ENCODE measurements at regions not wholly inside any gene's neighbourhood (a gene's known extent, or its start where the extent isn't known, plus 50 kb on each side); places are given as distances from the start of the nearest gene placed in this dataset.
"Not testable (repeated sequence)": the region's sequence is repeated elsewhere in the genome, so short reads cannot be mapped to it uniquely, and the experiment has no call there.

DNA sequence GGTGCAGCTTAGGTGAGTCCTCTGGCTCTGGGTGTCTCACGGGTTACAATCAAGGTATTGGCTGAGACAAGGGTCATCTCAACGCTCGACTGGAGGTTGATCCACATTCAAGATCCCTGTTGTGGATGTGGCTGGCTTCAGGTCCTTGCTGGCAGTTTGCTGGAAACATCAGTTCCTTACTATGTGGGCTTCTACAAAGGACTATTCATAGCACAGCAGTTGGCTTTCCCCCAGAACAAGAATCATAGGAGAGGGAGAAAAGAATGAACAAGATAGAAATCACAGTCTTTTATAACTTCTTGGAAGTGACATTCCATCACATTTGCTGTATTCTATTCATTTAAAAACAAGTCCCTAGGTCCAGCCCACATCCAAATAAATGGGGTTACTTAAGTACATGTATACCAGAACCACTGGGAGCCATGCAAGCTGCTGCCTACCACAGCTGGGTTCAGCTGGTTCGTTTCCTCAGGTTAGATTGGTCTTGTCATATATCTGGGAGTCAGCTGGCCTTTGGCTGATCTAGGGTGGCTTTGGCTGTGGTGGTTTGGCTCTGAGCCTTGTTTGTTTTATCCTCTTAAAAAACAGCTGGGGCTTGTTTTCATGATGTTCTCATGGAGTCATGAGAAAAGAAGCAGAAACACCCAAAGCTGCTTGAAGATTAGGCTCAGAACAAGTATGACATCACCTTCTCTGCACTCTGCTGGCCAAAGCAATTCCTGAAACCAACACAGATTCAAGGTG lies 433.2 kb upstream of the SPTLC3 start:
- no peaks in the 10 kb centered on the region for H4K20me1 ChIP-seq (ENCODE audit: low read depth, low read length)
- H2AFZ ChIP-seq (ENCODE audit: low read depth, low read length, severe bottlenecking) = no peak overlapping the region
- H3K4me3 ChIP-seq (ENCODE audit: insufficient read depth, low read length, poor library complexity, severe bottlenecking) = no peak overlapping the region
- no peaks in the 10 kb centered on the region for H3K79me2 ChIP-seq (ENCODE audit: insufficient read depth, low read length)
- H3K9ac ChIP-seq (ENCODE audit: low read length) = no peak overlapping the region
- no peak overlapping the region for H3K27ac ChIP-seq (ENCODE audit: low read depth, low read length)
- TF ChIP-seq, protein P1, sequence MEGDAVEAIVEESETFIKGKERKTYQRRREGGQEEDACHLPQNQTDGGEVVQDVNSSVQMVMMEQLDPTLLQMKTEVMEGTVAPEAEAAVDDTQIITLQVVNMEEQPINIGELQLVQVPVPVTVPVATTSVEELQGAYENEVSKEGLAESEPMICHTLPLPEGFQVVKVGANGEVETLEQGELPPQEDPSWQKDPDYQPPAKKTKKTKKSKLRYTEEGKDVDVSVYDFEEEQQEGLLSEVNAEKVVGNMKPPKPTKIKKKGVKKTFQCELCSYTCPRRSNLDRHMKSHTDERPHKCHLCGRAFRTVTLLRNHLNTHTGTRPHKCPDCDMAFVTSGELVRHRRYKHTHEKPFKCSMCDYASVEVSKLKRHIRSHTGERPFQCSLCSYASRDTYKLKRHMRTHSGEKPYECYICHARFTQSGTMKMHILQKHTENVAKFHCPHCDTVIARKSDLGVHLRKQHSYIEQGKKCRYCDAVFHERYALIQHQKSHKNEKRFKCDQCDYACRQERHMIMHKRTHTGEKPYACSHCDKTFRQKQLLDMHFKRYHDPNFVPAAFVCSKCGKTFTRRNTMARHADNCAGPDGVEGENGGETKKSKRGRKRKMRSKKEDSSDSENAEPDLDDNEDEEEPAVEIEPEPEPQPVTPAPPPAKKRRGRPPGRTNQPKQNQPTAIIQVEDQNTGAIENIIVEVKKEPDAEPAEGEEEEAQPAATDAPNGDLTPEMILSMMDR (IDR thresholded peaks at IDR 0.05; ENCODE audit: insufficient read depth, low read length, poor library complexity, severe bottlenecking) = no peak
- TF ChIP-seq EZH2phosphoT487 (conservative IDR thresholded peaks at IDR 0.05; ENCODE audit: low read length) = no peak
- no peaks in the 10 kb centered on the region for H3K9me2 ChIP-seq (replicated peaks; ENCODE audit: insufficient read depth, low read length)
- no peak overlapping the region for H3K4me2 ChIP-seq (ENCODE audit: low read depth, low read length, poor library complexity, severe bottlenecking)
- H3F3A ChIP-seq (ENCODE audit: insufficient read depth) = no peaks in the 10 kb centered on the region
- H3K9me3 ChIP-seq (ENCODE audit: insufficient read depth, low read length) = no peaks in the 10 kb centered on the region
- H3K27me3 ChIP-seq (ENCODE audit: low read length) = no peaks in the 10 kb centered on the region
- H3K36me3 ChIP-seq (ENCODE audit: low read length) = no peaks in the 10 kb centered on the region

DNA sequence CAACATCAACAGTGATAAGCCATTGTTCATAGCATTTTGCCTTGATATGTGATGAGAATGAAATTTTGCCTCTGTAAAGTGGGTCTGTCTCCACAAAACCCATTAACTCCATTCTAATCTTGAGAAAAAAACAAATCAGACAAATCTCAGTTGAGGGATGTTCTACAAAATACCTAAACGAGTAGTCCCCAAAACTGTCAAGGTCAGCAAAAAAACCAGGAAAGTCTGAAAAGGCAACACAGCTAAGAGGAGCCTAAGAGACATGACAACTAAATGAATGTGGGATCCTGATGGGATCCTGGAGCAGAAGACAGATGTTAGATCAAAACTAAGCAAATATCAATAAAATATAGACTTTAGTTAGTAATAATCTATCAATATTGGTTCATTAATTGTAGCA lies 431.6 kb upstream of the SPTLC3 start:
- TF ChIP-seq EZH2phosphoT487 (conservative IDR thresholded peaks at IDR 0.05; ENCODE audit: low read length) = no peak
- TF ChIP-seq, protein P1 (IDR thresholded peaks at IDR 0.05; ENCODE audit: insufficient read depth, low read length, poor library complexity, severe bottlenecking) = no peak
- Histone ChIP-seq H3F3A (ENCODE audit: insufficient read depth) (no peaks in the 10 kb centered on the region), H2AFZ (ENCODE audit: low read depth, low read length, severe bottlenecking) (no peak overlapping the region), H3K79me2 (ENCODE audit: insufficient read depth, low read length) (no peaks in the 10 kb centered on the region), H3K9me3 (ENCODE audit: insufficient read depth, low read length) (no peaks in the 10 kb centered on the region), H3K4me2 (ENCODE audit: low read depth, low read length, poor library complexity, severe bottlenecking) (no peak overlapping the region), H3K9ac (ENCODE audit: low read length) (no peak overlapping the region), H3K4me3 (ENCODE audit: insufficient read depth, low read length, poor library complexity, severe bottlenecking) (no peak overlapping the region), H4K20me1 (ENCODE audit: low read depth, low read length) (no peaks in the 10 kb centered on the region), H3K9me2 (replicated peaks; ENCODE audit: insufficient read depth, low read length) (no peaks in the 10 kb centered on the region), H3K27ac (ENCODE audit: low read depth, low read length) (no peak overlapping the region), H3K27me3 (ENCODE audit: low read length) (no peaks in the 10 kb centered on the region), H3K36me3 (ENCODE audit: low read length) (no peaks in the 10 kb centered on the region)

DNA sequence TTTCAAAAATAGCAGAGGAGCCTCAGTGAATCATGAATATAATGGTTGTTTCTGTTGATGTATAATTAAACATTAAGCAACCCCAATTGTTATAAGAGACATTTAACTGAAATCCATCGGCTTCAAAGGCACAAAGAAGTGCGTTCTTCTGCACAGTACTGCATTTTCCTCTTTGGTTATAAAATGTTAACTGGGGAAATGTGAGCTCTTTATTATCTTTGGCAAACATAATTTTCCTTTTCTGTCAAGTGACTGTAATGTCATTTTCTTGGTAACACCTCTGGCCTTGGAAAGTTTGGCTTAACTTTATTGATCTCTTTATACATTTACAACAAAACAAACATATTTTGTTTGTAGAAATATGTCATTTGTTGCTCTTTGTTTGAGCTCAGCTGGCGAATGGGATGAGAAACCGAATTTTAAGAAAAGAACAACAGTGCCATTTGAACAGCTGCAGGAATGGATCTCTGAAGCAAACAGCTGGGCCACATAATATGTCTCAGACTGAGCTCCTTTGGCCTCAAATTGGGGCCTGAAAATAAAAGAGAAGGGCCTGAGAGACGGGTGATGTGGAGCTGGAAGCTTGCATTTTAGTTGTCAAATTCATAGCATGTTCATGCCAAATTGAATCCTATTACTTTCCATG lies 427.0 kb upstream of the SPTLC3 start:
- TF ChIP-seq EZH2phosphoT487 (conservative IDR thresholded peaks at IDR 0.05; ENCODE audit: low read length) = no peak
- TF ChIP-seq, protein P1 (IDR thresholded peaks at IDR 0.05; ENCODE audit: insufficient read depth, low read length, poor library complexity, severe bottlenecking) = no peak
- H3K79me2 ChIP-seq (ENCODE audit: insufficient read depth, low read length) = no peaks in the 10 kb centered on the region
- H3K4me2 ChIP-seq (ENCODE audit: low read depth, low read length, poor library complexity, severe bottlenecking) = no peak overlapping the region
- H3K9me2 ChIP-seq (replicated peaks; ENCODE audit: insufficient read depth, low read length) = no peaks in the 10 kb centered on the region
- H4K20me1 ChIP-seq (ENCODE audit: low read depth, low read length) = no peaks in the 10 kb centered on the region
- H3K9me3 ChIP-seq (ENCODE audit: insufficient read depth, low read length) = no peaks in the 10 kb centered on the region
- H3K27ac ChIP-seq (ENCODE audit: low read depth, low read length) = no peak overlapping the region
- no peak overlapping the region for H2AFZ ChIP-seq (ENCODE audit: low read depth, low read length, severe bottlenecking)
- H3K36me3 ChIP-seq (ENCODE audit: low read length) = no peaks in the 10 kb centered on the region
- H3K4me3 ChIP-seq (ENCODE audit: insufficient read depth, low read length, poor library complexity, severe bottlenecking) = no peak overlapping the region
- no peak overlapping the region for H3K9ac ChIP-seq (ENCODE audit: low read length)
- no peaks in the 10 kb centered on the region for H3K27me3 ChIP-seq (ENCODE audit: low read length)
- H3F3A ChIP-seq (ENCODE audit: insufficient read depth) = no peaks in the 10 kb centered on the region

DNA sequence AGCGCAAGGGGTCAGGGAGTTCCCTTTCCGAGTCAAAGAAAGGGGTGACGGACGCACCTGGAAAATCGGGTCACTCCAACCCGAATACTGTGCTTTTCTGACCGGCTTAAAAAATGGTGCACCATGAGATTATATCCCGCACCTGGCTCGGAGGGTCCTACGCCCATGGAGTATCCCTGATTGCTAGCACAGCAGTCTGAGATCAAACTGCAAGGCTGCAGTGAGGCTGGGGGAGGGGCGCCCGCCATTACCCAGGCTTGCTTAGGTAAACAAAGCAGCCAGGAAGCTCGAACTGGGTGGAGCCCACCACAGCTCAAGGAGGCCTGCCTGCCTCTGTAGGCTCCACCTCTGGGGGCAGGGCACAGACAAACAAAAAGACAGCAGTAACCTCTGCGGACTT lies 426.1 kb upstream of the SPTLC3 start:
- not testable (repeated sequence) for H3K27me3 ChIP-seq (ENCODE audit: low read length); H3K4me3 ChIP-seq (ENCODE audit: insufficient read depth, low read length, poor library complexity, severe bottlenecking); H2AFZ ChIP-seq (ENCODE audit: low read depth, low read length, severe bottlenecking); H3K27ac ChIP-seq (ENCODE audit: low read depth, low read length); H3K36me3 ChIP-seq (ENCODE audit: low read length); H3F3A ChIP-seq (ENCODE audit: insufficient read depth); H4K20me1 ChIP-seq (ENCODE audit: low read depth, low read length); H3K9me3 ChIP-seq (ENCODE audit: insufficient read depth, low read length); H3K4me2 ChIP-seq (ENCODE audit: low read depth, low read length, poor library complexity, severe bottlenecking); H3K79me2 ChIP-seq (ENCODE audit: insufficient read depth, low read length); H3K9me2 ChIP-seq (replicated peaks; ENCODE audit: insufficient read depth, low read length); H3K9ac ChIP-seq (ENCODE audit: low read length)
